NCI-H1048 (cell line): ENCODE measurements at regions not wholly inside any gene's neighbourhood (a gene's known extent, or its start where the extent isn't known, plus 50 kb on each side); places are given as distances from the start of the nearest gene placed in this dataset.
"Not testable (repeated sequence)": the region's sequence is repeated elsewhere in the genome, so short reads cannot be mapped to it uniquely, and the experiment has no call there.

Experiments
- DNase-seq: peaks from one replicate; lab custom pipeline; 2025; lab: John Stamatoyannopoulos, UW

GRCh38 chr3:106347350-106347749 is 478.5 kb upstream of the CBLB start:
- DNase-seq, result no peak

- no peak for DNase-seq
These were observed 479.4 kb upstream of the CBLB start for GRCh38 chr3:106348139-106348690.

GRCh38 chr3:106349191-106349881 is 480.5 kb upstream of the CBLB start:
- no peak for DNase-seq

GRCh38 chr3:106355873-106356272 is 487.1 kb upstream of the CBLB start:
- DNase-seq, result no peak

GRCh38 chr3:106359692-106360091 is 490.9 kb upstream of the CBLB start:
- no peak for DNase-seq

DNA sequence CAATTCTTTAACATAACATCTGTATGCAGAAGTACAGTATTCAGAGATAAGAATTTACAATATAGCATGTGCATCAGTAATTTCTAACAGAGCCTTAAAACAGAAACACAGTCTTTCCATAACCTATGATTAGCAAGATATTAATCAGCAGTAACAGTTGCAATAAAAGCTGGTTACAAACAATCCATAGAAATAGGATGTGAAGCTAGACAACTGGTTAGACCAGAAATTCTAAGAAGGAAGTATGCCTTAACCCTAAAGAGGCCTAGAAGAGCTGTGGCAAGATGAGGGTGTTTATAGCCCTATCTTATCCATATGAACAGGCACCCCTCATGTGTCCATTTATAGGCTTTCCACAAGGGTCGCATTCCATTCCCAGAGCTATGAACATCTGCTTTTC is 492.1 kb upstream of the CBLB start:
- not testable (repeated sequence) for DNase-seq

- no peak for DNase-seq
These were observed 495.7 kb upstream of the CBLB start for GRCh38 chr3:106364477-106364876.

DNA sequence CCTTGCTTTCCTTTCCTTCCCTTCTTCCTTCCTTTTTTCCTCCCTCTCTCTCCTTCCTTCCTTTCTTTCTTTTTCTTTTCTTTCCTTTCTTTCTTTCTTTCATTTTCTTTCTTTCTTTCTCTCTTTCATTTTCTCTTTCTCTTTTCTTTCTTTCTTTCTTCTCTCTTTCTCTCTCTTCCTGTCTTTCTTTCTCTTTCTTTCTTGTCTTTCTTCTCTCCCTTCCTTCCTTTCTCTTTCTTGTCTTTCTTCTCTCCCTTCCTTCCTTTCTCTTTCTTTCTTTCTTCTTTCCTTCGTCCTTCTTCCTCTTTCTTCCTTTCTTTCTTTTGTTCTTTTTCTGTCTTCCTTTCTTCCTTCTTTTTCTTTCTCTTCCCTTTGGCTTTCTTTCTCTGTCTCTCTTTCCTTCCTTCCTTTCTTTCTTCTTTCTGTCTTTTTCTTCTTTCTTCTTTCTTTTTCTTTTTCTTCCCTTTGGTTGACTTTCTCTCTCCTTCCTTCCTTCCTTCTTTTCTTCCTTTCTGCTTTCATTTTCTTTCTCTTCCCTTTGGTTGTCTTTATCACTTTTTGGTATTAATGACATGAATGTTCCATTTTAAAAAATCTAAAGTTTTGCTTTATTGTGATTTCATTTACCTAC is 496.4 kb upstream of the CBLB start:
- DNase-seq, result no peak

DNA sequence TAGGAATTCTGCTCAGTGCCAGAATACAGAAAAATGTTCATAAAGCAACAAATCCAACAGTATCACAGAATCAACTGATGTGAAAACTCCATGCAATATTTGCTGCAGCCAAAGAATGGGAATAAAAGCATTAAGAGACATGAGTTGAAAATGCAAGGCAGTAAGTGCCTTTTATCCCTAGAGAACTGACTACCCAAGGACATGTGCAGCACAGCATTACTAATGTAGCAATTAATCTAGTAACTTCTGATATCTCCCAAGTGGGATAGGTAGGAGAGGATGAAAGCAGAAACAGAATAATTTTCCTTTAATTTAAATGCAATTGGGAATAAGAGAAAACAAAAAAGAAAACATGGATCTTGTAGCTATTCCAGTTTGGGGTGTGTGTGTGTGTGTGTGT is 497.5 kb upstream of the CBLB start:
- DNase-seq, result no peak

DNA sequence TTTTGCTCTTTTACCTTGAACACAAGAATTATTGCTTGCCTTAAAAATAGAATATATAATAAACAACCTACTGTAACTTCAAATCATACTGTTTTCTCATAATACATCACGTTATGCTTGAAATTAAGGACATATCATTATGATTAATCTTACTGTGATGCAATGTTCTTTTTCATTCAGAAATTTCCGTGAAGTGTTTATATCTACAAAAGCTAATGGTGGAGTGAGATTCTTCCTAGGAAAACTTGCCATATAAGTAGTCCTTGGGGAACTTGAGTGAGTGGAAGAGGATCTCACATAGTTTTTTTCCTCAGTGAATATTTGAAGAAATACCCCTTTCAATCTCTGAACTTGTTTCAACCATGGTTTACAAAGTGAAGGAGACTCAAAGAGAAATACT is 498.7 kb upstream of the CBLB start:
- DNase-seq, result no peak

GRCh38 chr3:106371221-106371970 is 502.6 kb upstream of the CBLB start:
- DNase-seq, result no peak

- no peak for DNase-seq
These were observed 503.4 kb upstream of the CBLB start for GRCh38 chr3:106371971-106372805.

DNA sequence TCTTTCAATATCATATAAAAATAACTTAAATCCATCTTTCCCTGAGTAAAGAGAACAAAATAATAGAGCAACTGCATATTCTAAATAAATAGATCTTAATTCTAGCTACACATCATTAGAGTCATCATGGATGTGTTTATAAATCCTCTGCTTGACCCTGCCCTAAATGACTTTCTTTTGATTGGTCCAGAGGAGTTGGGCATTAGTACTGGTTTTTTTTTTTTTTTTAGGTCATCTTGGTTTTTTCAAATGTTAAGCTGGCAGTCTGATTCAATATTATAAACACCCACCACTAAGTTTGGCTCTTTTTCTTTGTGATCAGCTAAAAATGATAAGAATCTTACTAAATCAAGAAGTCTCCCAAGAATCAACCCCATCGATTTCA is 504.0 kb upstream of the CBLB start:
- DNase-seq, result no peak

DNA sequence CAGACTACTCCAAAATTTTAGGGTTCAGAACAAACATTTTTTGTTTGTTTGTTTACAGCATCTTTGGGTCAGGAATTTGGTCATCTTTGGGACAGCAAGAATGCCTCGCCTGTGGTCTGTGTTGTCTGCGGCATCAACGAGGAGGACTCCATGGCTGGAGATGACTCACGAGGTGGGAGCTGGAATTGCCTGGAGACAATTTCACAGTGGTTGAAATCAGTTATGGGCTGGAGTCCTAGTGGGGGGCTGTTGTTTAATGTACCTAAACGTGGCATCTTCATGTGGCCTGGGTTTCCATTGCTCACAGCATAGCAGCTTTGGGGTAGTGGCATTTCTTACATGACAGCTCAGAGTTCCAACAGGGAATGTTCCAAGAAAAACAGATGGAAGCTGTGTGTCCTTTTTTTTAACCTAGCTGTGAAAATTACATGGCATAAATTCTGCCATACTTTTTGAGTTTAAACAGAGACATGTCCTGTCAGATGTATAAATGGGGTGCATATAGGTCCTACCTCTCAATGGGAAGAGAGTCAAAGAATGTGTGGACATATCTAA is 507.3 kb upstream of the CBLB start:
- DNase-seq, result no peak

DNA sequence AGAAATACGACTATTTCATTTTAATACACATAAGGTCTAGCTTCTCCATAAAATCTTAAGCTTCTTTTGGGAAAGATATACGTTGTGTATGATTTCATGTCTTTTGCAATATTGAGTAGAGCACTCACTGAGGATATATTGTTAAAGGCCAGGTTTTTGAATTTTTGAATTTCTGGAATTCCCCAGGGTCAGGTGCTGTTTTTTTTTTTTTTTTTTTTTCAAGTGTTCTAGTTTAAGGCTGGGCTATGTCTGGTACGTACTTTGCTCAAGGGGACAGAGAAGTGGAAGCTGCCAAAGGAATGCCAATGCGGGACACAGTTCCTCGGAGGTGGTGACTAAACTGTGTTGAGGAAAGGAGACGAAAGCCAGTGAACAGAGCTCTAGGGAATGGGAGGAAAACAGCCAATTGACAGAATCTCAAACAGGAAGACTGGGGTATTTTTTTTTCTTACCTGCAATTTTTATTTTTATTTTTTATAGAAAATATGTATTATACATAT is 510.5 kb upstream of the CBLB start:
- DNase-seq, result no peak

GRCh38 chr3:106380232-106380631 is 511.4 kb upstream of the CBLB start:
- DNase-seq, result no peak

GRCh38 chr3:106381286-106381938 is 512.6 kb upstream of the CBLB start:
- DNase-seq, result no peak

- DNase-seq, result no peak
These were observed 513.1 kb upstream of the CBLB start for GRCh38 chr3:106381939-106382335.

GRCh38 chr3:106386050-106386449 is 517.2 kb upstream of the CBLB start:
- DNase-seq, result no peak

- DNase-seq, result no peak
These were observed 524.1 kb upstream of the CBLB start for GRCh38 chr3:106392915-106393314.

DNA sequence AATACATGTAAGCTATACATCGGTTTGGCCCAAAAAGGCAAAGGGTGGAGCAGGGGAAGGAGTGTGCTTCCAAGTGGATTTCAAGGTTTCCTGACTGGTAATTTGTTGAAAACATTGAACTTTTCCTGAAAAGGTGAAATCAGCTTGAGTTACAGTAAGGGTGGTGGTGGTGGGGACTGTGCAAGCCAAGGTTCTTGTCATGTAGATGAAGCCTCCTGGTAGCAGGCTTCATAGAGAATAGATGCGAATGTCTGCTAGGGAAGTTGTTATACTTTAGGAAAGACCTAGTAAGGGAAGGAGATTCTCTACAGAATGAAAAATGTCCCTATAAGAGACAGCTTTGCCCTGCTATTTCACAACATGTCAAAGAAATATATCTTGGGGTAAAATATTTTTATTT is 528.2 kb upstream of the CBLB start:
- no peak for DNase-seq
